GM19035 (cell line): ENCODE measurements at regions not wholly inside any gene's neighbourhood (a gene's known extent, or its start where the extent isn't known, plus 50 kb on each side); places are given as distances from the start of the nearest gene placed in this dataset.

Experiments
- ATAC-seq: cut with Tn5 transposase; IDR thresholded peaks from one replicate; pipeline ENCODE4 v1.9.1; 2021; ENCODE audit not compliant: unreplicated experiment

- peak; percentile 94 for ATAC-seq
These were observed 52.7 kb upstream of the ERCC6L2 start for GRCh38 chr9:95822583-95823431.

- no peak for ATAC-seq
These were observed 53.5 kb upstream of the ERCC6L2 start for GRCh38 chr9:95822015-95822414.

- ATAC-seq, result no peak
These were observed 55.4 kb upstream of the ERCC6L2 start for GRCh38 chr9:95820074-95820473.

DNA sequence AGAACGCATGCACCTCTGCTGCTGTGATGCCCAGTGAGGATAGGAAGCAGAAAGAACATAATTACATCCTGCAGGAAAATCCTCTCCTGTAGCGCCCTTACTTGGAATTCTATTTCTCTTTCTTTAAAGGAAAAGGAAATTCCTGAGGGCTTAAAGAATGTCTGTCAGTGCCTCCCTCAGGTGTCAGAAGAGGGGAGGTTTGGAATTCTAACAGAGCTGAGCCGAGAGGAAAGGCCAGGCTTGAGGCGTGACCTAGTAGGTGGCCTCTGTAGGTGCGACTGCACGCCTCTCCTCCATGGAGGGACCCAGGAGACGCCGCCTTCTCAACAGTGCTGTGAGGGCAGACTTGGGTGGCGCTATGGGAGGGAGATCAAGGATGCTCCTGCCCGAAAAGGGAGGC, 55.9 kb upstream of the ERCC6L2 start:
- no peak for ATAC-seq

- no peak for ATAC-seq
These were observed 58.3 kb upstream of the ERCC6L2 start for GRCh38 chr9:95817205-95817604.

DNA sequence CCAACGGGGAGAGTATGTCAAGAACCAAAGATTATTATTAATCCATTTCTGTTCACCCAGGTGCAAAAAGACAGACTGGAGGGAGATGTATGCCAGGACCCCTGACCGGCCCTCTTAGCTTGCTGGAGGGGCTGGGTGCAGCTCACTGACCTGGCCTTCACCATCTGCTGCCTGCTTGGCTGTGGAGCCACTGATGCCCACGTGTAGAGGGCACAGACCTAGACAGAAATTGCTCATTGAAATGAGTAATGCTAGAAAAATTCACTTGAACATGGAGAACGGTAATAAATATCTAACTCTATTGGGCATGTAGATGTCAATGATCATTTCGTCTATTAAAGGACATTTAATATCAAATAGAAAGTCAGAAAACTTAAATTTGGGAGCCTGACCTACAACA, 58.8 kb upstream of the ERCC6L2 start:
- ATAC-seq, result no peak

- no peak for ATAC-seq
These were observed 59.5 kb upstream of the ERCC6L2 start for GRCh38 chr9:95815961-95816360.

DNA sequence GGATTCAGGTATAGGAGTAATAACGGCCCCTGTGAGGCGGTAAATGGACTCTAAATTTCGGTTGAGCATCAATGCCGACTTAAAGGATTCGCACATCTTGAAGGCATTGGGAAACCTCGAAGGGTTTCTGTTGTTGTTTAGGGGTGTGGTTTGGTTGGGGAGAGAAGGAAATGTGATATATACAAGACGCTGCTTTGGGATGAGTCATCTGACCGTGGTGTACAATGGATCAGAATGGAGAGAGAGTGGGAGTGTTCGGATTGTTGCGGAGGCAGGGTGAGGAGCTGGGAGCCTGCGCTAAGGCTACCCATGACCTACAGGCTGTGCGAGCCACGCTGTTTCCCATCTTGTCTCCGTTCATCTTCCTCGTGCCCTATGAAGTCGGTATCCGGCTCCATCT, 60.4 kb upstream of the ERCC6L2 start:
- no peak for ATAC-seq

DNA sequence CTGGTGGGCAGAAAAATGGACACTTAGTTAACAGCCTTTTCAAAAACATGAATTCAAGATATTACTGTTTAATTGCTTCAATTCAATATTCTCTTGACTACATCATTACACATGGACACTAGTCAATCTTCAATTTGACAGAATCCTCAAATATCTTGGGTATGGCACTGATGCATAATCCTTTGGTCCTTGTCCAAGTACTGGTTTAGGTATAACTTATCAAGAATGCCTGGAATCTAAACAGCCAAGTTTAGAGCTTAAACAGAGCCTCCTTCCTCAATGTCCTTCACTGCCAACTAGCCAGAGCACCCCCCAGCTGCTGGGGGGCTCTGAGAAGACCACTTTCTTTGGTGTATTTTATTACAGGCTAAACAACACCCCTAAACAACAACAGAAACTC, 61.6 kb upstream of the ERCC6L2 start:
- no peak for ATAC-seq

GRCh38 chr9:95810814-95811213, 64.7 kb upstream of the ERCC6L2 start:
- ATAC-seq, result no peak

DNA sequence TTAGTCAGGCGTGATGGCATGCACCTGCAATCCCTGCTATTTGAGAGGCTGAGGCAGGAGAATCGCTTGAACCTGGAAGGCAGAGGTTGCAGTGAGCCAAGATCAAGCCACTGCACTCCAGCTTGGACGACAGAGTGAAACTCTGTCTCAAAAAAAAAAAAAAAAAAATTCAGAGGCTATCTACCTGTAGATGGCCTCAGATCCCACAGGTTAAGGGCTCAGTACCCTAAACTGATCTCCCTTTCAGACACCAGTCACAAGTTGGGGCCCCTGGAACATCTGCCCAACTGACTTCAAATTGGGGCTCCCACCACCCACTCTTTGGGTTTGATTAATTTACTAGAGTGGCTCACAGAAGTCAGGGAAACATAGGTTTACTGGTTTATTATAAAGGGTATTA, 65.4 kb upstream of the ERCC6L2 start:
- ATAC-seq, result no peak

DNA sequence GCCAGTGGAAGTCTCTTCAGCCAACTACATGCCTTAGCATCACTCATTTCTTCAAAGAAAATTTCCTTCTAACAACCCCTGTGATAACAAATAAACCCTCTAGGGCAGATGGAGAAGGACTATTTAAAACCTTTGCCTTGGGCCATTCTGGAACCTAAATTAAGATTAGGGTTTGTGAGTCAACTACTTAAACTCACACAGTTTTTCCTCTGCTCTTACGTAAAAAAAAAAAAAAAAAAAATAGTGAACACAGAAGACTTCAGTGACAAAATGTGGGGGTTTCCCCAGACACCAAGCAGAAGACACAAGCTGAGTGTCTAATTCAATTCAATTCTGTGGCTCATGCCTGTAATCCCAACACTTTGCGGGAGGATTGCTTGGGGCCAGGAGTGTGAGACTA, 65.8 kb upstream of the ERCC6L2 start:
- no peak for ATAC-seq

GRCh38 chr9:95808011-95808410, 67.5 kb upstream of the ERCC6L2 start:
- ATAC-seq, result no peak

DNA sequence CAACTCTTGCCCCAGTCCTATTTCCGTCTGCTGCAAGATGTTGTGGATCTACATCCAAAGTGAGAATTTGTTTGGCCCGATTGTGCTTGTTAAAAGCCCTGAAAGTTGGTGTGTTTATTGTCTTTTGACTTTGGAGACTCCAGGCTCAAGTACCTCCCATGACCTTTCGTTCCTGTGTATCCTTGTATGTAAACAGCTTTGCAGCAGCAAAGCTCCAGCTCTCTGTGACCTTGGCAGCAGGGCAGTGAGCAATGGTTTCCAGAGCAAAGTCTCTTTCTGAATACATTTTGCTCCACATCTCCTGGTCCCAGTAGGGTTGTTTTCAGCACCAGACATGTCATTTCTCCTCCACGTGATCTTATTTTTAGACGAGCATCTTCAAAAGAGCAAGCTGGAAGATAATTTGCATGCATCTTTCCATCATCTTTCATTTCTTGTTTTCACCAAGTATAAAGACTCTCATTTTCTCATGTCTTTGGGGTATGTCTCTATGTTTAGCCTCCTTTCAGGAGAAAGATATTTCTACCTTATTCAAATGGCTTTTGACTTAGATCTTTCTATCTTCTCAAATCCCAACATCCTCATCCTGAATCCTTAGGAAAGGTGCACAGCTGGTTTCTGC, 68.1 kb upstream of the ERCC6L2 start:
- no peak for ATAC-seq

DNA sequence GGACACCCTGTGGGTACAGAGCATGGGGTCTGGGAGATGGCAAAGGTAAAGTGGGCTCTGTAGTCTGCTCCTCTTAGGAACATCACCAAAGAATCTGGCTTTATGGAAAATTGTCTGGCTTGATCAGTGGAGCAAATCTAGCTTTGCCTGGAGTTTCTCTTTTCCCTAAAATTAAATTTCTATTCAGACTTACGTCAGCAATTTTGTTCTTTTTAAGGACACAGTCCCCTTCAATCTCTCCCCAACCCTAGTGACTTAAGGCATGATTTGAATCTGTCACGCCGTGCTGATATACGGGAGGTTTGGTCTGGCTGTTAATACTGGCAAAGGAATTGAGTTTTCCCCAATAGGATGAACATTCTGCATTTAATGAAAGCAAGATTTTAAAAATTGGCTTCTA, 72.3 kb upstream of the ERCC6L2 start:
- no peak for ATAC-seq

- no peak for ATAC-seq
These were observed 73.7 kb upstream of the ERCC6L2 start for GRCh38 chr9:95801797-95802196.

DNA sequence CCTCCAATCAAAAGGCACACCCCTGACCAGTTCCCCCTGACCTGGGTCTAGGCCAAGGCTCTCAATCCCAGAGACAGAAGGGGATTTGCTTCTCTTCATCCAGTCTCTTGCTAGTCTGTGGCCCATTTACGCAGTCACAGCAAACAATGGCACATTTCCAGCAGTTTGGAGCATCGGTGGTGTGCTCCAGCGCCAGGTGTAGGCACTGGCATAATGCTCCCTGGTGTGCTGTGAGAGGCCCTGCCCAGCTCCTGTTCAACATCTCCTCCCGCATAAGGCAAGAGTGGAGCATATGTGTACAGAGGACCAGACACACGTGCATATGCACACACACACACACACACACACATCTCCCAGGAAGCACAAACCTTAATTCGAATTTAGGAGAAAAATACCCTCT, 79.5 kb upstream of the ERCC6L2 start:
- ATAC-seq, result no peak

DNA sequence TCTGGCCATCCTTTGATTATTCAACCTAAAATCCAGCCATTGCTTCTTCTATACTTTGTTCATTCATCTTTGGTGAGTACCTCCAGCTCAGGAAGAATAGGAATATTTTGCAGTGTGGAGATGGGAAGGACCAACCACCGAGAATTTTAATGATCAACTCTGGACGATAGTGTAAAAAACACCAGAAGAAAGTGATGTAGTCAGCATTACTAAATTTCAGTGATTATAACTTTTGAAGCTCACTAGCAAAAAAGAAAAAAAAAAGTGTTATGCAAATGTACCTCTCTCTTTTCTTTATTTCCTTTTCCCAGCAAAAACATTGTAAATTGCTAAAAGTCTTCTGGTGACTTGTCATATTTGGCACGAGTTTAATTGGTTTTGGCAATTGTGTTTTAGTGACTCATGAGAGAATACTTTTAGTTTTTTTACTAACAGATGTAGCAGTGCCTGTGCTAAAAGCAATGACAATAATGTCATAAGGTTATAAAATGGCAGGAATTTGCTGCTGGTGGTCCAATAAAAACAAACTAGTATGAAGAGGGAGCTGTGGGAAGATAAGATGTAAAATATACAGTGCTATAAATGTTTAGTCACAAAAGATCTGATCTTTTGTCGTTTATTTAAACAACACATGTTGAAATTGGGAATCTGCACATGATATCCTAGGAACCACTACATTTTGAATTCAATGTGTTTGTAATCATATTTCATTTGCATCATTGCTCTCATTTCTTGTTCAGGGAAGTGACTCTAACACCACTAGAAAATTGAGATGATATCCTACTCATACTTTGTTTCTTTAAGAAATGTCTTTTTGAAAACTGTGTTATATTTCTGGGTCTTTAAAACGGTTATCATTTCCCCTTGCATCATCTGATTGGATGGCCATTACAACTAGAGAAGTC, 81.3 kb upstream of the ERCC6L2 start:
- ATAC-seq, result no peak

DNA sequence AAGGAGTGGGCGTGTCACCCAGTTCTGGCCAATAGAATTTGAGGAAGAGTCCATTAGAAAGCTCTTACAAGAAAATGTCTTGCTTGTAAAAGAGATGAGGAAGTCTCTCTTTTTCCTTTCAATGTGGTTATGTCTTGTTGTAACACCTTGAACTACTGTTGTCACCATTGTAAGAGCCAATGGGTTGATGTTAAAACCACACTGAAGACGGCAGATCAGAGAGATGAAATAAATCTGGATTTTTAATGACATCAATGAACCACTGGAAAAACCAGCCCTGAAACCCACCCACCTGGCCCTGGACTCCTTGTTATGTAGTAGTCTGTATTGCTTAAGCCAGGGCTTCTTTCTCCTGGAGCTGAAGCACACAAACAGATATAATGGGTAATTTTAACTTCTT, 83.8 kb upstream of the ERCC6L2 start:
- ATAC-seq, result no peak

- no peak for ATAC-seq
These were observed 84.2 kb upstream of the ERCC6L2 start for GRCh38 chr9:95791286-95791685.

- ATAC-seq, result no peak
These were observed 86.9 kb upstream of the ERCC6L2 start for GRCh38 chr9:95788521-95788991.

DNA sequence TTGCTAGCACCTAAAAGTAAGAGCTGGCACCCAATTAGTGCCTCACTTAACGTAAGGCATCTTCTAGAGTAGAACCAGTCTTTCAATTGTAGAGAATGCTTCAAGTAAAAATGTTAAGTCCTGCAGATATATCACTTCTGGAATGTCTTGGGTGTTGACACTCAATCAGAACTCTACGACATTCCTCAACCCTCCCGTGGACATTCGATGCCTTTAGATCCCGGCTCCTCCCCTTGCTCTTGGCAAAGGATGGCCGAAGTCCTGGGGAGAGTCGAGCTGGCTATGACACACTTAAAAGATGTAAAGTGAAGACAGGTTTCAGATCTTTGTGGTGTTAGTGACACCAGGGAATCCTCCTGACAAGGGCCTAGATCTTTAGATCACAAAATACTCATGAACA, 87.5 kb upstream of the ERCC6L2 start:
- no peak for ATAC-seq
